T-helper 2 cell treated with Interferon-gamma antibody and Interleukin-4, amounts not matched to agents 100 ng/mL and 5 ng/mL, for 36 hours (primary cell): ENCODE measurements at regions not wholly inside any gene's neighbourhood (a gene's known extent, or its start where the extent isn't known, plus 50 kb on each side); places are given as distances from the start of the nearest gene placed in this dataset.
"Not testable (repeated sequence)": the region's sequence is repeated elsewhere in the genome, so short reads cannot be mapped to it uniquely, and the experiment has no call there.

Experiments used
- intact Hi-C: fragments of 100-400 bp; cut with micrococcal nuclease; formaldehyde crosslinking; loops from one replicate; pipeline ENCODE4 v1.15.1; 2023

- intact Hi-C loops, result no loop called here
These were observed 596.0 kb downstream of the SLC16A7 start for GRCh38 chr12:60191676-60192359.

DNA sequence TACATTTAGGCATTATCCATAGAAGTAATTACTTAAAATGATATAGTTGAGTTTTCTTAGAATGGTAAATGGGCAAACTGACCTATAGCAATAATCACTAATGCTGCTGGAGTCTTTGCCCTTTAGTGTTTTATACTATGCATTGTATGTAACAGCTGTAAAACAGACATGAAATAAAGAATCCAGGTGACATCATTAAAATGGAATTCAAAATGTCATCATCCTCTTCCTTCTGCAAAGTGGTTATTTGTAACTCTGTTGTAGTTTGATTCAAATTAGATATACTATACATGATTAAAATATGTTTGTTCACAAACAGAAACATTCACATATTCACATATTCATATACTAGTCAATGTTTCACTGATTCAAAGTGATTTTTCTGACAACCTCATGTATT is 598.8 kb downstream of the SLC16A7 start:
- intact Hi-C loops, result no loop called here

DNA sequence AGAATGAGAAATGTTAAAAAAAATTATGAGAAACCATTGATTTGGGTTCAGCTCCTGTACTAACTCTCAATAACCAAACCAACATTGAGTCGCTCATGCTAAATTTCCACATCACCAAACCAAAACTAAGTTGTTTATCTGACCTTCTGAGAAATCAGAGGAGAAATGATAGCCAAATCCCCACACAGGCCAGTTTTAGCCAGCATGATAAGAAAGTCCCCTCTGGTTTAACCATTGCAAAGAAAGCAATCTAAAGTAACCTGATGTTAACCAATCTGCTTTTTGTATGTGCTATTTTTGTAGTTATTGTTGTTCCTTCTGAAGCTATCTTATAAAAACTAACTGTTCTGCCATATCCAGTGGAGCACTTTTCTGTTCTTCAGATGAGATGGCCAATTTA is 599.7 kb downstream of the SLC16A7 start:
- intact Hi-C loops, result no loop called here

- intact Hi-C loops, result no loop called here
These were observed 600.5 kb downstream of the SLC16A7 start for GRCh38 chr12:60196366-60196765.

DNA sequence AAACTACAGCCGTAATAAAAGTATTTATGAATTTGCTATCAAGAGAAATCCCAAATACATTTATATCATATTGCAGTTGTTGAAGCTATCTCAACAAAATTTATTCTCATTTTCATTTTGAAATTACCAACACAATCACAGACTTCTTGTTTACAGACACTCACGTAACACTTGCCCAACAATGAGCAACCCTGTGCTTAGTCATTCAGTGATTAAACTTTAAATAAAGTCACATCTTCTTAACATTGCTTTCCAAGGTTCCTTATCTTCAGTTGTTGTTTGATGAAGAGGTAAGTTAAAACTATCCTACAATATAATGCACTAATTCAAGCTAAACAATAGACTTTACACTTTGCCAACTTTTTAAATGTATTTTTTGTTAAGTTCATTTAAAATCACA is 601.8 kb downstream of the SLC16A7 start:
- intact Hi-C loops, result no loop called here

DNA sequence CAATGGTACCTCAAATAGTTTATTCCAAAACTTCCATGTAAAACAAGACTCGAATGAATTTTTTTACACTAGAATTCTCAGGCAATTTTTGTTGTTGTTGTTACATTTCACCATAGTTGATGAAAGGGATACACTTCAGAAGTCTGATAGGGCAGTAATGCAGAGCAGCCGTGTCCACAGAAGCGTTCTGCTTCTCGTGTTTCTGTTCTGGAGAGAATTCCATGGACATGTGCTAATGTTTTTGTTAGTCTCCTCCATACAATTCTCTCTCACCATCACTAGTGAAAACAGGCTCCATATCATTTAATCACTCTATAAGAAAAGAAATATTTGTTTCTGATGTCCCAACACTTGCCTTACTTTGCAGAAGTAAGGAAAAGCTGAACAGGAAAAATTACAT is 606.1 kb downstream of the SLC16A7 start:
- intact Hi-C loops, result no loop called here

DNA sequence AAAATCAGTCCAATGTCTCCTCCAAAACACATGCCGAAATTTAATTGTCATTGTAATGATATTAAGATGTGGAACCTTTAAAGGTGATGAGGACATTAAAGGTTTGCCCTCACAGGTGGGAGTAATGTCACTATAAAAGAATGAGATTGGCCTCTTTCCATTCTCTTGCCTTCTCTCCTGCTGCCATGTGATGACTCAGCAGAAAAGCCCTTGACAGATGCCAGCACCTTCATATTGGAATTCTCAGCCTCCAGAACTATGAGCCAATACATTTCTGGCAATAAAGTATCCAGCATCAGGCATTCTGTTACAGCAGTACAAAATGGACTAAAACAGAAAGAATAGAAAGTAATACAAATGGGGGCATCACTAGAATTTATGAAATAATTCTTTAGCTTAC is 609.7 kb downstream of the SLC16A7 start:
- intact Hi-C loops, result no loop called here

GRCh38 chr12:60209521-60209920 is 613.7 kb downstream of the SLC16A7 start:
- intact Hi-C loops, result no loop called here

- intact Hi-C loops, result no loop called here
These were observed 614.1 kb downstream of the SLC16A7 start for GRCh38 chr12:60209933-60210332.

DNA sequence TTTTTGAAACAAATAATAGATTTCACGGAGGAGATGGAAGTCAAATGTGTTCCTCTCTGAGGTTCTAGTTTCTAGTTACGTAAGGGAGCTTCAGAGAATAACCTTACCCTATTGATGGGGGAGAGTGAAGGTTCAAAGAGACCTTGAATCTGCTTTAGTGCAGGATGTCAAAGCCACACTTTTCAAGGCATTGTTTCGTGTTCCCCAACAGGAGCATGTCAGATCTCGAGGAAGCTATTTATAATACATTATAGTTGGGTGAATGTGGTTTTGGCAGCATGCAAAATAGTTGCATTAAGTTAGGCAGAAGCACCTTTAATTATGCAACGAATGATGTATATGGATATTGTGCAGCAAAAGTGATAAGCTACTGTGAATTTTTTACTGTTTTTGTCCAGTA is 614.9 kb downstream of the SLC16A7 start:
- intact Hi-C loops, result no loop called here

- intact Hi-C loops, result no loop called here
These were observed 615.4 kb downstream of the SLC16A7 start for GRCh38 chr12:60211244-60211643.

DNA sequence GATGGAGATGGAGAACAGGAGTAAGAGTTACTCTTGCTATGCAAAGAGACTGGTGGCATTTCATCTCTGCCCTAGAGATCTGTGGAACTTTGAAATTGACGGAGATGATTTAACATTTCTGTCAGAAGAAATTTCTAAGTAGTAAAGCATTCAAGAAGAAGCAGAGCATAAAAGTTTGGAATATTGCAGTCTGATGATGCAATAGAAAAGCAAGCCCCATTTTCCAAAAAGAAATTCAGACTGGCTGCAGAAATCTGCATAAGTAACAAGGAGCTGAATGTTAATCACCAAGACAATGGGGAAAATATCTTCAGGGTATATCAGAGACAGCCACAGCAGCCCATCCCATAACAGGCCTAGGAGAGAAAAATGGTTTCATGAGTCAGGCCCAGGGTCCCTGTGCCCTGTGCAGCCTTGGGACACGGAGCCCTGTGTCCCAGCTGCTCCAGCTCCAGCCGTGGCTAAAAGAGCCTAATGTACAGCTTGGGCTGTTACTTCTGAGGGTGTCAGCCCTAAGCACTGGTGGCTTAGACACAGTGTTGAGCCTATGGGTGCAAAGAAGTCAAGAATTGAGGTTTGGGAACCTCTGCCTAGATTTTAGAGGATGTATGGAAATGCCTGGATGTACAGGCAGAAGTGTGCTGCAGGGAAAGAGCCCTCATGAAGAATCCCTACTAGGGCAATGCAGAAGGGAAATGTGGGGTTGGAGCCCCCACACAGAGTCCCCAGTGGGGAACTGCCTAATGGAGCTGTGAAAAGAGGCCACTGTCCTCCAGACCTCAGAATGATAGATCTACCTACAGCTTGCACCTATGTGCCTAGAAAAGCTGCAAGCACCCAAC is 616.6 kb downstream of the SLC16A7 start:
- intact Hi-C loops, result no loop called here

GRCh38 chr12:60213272-60213671 is 617.4 kb downstream of the SLC16A7 start:
- intact Hi-C loops, result not testable (repeated sequence)

DNA sequence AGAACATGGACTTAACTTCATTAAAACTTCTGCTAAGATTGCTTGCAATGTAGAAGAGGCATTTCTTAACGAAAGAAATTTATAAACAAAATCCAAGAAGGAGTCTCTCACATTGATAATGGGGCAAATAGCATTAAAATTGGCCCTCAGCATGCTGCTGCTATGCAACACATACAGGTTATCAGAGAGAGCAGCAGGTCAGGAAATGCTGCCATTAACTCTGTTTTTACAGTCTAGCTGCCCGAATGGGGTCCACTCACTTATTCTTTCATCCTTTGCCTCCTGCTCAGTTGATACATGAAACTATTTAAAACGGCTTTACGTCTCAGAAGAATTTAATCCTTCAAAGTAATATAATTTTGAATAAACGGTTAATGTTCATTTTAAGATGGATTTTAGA is 620.4 kb downstream of the SLC16A7 start:
- intact Hi-C loops, result no loop called here

GRCh38 chr12:60223242-60223641 is 627.4 kb downstream of the SLC16A7 start:
- intact Hi-C loops, result no loop called here

- intact Hi-C loops, result no loop called here
These were observed 629.6 kb downstream of the SLC16A7 start for GRCh38 chr12:60225216-60226000.

GRCh38 chr12:60227916-60228315 is 632.1 kb downstream of the SLC16A7 start:
- intact Hi-C loops, result no loop called here

DNA sequence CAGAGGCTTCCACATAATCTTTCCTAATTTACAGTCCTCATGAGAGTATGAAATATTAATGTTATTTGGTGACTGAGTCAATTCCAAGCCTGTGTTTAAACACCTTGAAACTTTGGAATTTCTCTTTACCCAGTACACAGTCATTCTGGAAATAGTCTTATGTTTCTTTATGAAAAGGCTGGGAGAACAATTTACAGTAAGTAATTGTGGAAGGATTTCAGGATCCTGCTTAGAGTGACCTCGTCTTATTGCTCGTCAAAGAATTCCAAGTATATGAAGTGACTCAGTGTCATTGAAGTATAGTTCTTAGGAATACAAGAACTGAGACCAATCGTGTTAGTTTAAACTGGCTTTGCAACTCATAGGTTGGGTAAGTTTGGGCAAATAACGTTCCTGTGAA is 634.2 kb downstream of the SLC16A7 start:
- intact Hi-C loops, result no loop called here

GRCh38 chr12:60231303-60231702 is 635.5 kb downstream of the SLC16A7 start:
- intact Hi-C loops, result no loop called here

- intact Hi-C loops, result no loop called here
These were observed 636.4 kb downstream of the SLC16A7 start for GRCh38 chr12:60231976-60232907.

DNA sequence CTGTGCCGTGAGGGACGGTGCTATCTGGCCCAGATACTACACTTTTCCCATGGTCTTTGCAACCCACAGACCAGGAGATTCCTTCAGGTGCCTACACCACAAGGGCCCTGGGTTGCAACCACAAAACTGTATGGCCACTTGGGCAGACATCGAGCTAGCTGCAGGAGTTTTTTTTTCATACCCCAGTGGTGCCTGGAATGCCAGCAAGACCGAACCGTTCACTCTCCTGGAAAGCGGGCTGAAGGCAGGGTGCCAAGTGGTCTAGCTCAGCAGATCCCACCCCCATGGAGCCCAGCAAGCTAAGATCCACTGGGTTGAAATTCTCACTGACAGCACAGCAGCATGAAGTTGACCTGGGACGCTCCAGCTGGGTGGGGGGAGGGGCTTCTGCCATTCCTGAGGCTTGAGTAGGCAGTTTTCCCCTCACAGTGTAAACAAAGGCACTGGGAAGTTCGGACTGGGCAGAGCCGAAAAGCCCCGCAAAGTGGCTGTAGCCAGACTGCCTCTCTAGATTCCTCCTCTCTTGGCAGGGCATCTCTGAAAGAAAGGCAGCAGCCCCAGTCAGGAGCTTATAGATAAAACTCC is 638.9 kb downstream of the SLC16A7 start:
- intact Hi-C loops, result not testable (repeated sequence)
